ENCODE measurements at regions not wholly inside any gene's neighbourhood (a gene's known extent, or its start where the extent isn't known, plus 50 kb on each side); places are given as distances from the start of the nearest gene placed in this dataset.

GRCh38 chr7:445563-446288 lies 73.9 kb downstream of the PDGFA start:
- TF ChIP-seq EZH2 (IDR thresholded peaks at IDR 0.05; ENCODE audit: borderline replicate concordance, low read depth, low read length, severe bottlenecking) (no peak), CTCF (IDR thresholded peaks at IDR 0.05; ENCODE audit: borderline replicate concordance, extremely low read depth, low read length, poor library complexity, severe bottlenecking) (no peak)
- DNase-seq = no peak
- no peak overlapping the region for H3K4me2 ChIP-seq (ENCODE audit: insufficient read depth, low read length)
- H3K27me3 ChIP-seq (ENCODE audit: insufficient read depth, low read length, poor library complexity) = no peaks in the 10 kb centered on the region
- no peak overlapping the region for H3K27ac ChIP-seq (ENCODE audit: low read length)
- no peak overlapping the region for H3K4me3 ChIP-seq (ENCODE audit: low read depth in 1 of 2, low read length in 2 of 2)
- H3K4me1 ChIP-seq (ENCODE audit: insufficient read depth, low read length) = no peaks in the 10 kb centered on the region
- no peaks in the 10 kb centered on the region for H3K36me3 ChIP-seq (ENCODE audit: insufficient read depth, low read length)
- no peak overlapping the region for H2AFZ ChIP-seq (ENCODE audit: low read depth, low read length)
- H3K79me2 ChIP-seq (ENCODE audit: insufficient read depth, low read length) = no peaks in the 10 kb centered on the region
- ATAC-seq (ENCODE audit: insufficient read depth, low read depth) = no peak
- no peaks in the 10 kb centered on the region for H4K20me1 ChIP-seq (ENCODE audit: insufficient read depth, low read length)
- H3K9me3 ChIP-seq (ENCODE audit: insufficient read depth, low read length, severe bottlenecking) = peaks cover 3% of the 10 kb centered on the region
- H3K9ac ChIP-seq (ENCODE audit: low read depth, low read length) = no peak overlapping the region

DNA sequence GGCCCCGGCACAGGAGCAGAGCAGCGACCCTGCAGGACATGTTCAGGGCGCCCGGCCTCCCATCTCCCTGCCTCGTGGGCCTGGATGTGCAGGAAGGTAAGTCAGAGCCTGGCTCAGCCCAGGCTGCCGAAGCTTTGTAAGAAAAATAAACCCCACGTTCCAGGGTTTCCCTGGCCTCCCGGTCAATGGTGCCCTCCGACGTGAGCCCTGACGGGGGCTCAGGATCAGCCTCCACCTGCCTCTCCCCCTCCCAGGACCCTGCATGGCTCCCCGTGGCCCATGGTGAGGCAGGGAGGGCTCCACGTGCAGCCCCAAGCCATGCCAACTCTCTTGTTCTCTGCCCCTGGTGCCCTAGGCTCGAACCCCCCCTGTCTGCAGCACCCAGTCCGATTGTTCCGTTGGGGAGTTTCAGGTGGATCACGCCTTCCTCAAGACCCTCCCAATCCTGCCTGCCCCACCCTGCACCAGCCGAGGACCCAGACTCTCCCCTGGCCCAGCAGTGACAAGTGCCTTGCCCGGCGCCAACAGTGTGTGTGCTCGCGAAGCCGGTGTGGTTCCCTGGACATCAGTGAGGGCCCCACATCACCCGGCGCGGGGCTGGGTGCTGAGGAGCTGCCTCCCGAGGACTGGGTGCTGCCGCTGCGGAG lies 73.2 kb downstream of the PDGFA start:
- Histone ChIP-seq H3K79me2 (ENCODE audit: insufficient read depth, low read length) (no peaks in the 10 kb centered on the region), H3K27ac (ENCODE audit: low read length) (no peak overlapping the region), H3K36me3 (ENCODE audit: insufficient read depth, low read length) (no peaks in the 10 kb centered on the region), H3K9me3 (ENCODE audit: insufficient read depth, low read length, severe bottlenecking) (peaks cover 3% of the 10 kb centered on the region), H3K4me3 (ENCODE audit: low read depth in 1 of 2, low read length in 2 of 2) (no peak overlapping the region), H3K27me3 (ENCODE audit: insufficient read depth, low read length, poor library complexity) (no peaks in the 10 kb centered on the region), H3K9ac (ENCODE audit: low read depth, low read length) (no peak overlapping the region), H3K4me2 (ENCODE audit: insufficient read depth, low read length) (no peak overlapping the region), H3K4me1 (ENCODE audit: insufficient read depth, low read length) (no peaks in the 10 kb centered on the region), H4K20me1 (ENCODE audit: insufficient read depth, low read length) (no peaks in the 10 kb centered on the region), H2AFZ (ENCODE audit: low read depth, low read length) (no peak overlapping the region)
- no peak for TF ChIP-seq CTCF (IDR thresholded peaks at IDR 0.05; ENCODE audit: borderline replicate concordance, extremely low read depth, low read length, poor library complexity, severe bottlenecking)
- no peak for TF ChIP-seq EZH2 (IDR thresholded peaks at IDR 0.05; ENCODE audit: borderline replicate concordance, low read depth, low read length, severe bottlenecking)
- DNase-seq (no peak), ATAC-seq (ENCODE audit: insufficient read depth, low read depth) (no peak; the same call in 2 of the 3 replicates)
